Tibial nerve (tissue), 4 donors: ENCODE measurements at regions not wholly inside any gene's neighbourhood (a gene's known extent, or its start where the extent isn't known, plus 50 kb on each side); places are given as distances from the start of the nearest gene placed in this dataset.

ENCODE experiments used
- DNase-seq, 2 donors: peaks; one replicate each; pipeline ENCODE4 v3.0.0-alpha.2; 2019; ENCODE audit warnings: low spot score in 2 of 2
- H3K27ac ChIP-seq, 4 donors: fragments of 200-600 bp; sonication (generic) in 3 of 4; one replicate each; pipeline ENCODE4 v1.5.1; 2017 to 2019; ENCODE audit warnings: mild to moderate bottlenecking in 1 of 4
- H3K27me3 ChIP-seq, 2 donors: fragments of 200-600 bp; sonication (generic) in 1 of 2; one replicate each; pipeline versions ENCODE4 v1.5.1 to v1.6.0; 2017 to 2019
- H3K36me3 ChIP-seq, 3 donors: fragments of 200-600 bp; sonication (generic); one replicate each; pipeline ENCODE4 v1.5.1; 2018 to 2019
- H3K4me1 ChIP-seq, 4 donors: fragments of 200-600 bp; sonication (generic) in 3 of 4; one replicate each; pipeline ENCODE4 v1.5.1; 2017 to 2019
- H3K4me3 ChIP-seq, 4 donors: fragments of 200-600 bp; sonication (generic) in 3 of 4; one replicate each; pipeline ENCODE4 v1.5.1; 2017 to 2019; ENCODE audit warnings: mild to moderate bottlenecking in 1 of 4, moderate library complexity in 1 of 4
- H3K9me3 ChIP-seq, 4 donors: fragments of 200-600 bp; sonication (generic) in 3 of 4; one replicate each; pipeline ENCODE4 v1.5.1; 2017 to 2019
- CTCF ChIP-seq, 5 experiments: fragments of 200-600 bp in 3 of 5; fragments of 450-650 bp in 2 of 5; sonication (generic) in 3 of 5; IDR thresholded peaks; one replicate each; pipeline ENCODE4 v1.5.1; 2016 to 2019; ENCODE audit warnings: antibody characterized with exemption in 5 of 5, mild to moderate bottlenecking in 3 of 5, moderate library complexity in 2 of 5
- EP300 ChIP-seq, 2 donors: sonication (generic); formaldehyde crosslinking; IDR thresholded peaks; one replicate each; pipeline ENCODE4 v1.6.1; 2017; ENCODE audit warnings: antibody characterized with exemption in 2 of 2, mild to moderate bottlenecking in 1 of 2
- POLR2A ChIP-seq, 2 donors: fragments of 450-650 bp; IDR thresholded peaks; one replicate each; pipeline ENCODE4 v1.6.1; 2017; ENCODE audit warnings: antibody characterized with exemption in 2 of 2, mild to moderate bottlenecking in 2 of 2, moderate library complexity in 2 of 2
- WGBS, 2 donors: methylation state at CpG; one replicate each; pipeline ENCODE4 v1.1.5; 2018; 5-methylcytosine and 5-hydroxymethylcytosine counted together

- Histone ChIP-seq H3K9me3 (no peaks in the 10 kb centered on the region), H3K4me1 (peaks cover 0 to 12% (median 4%) of the 10 kb centered on the region in 4 donors), H3K36me3 (no peaks in the 10 kb centered on the region), H3K27me3 (no peaks in the 10 kb centered on the region), H3K27ac (no peak overlapping the region), H3K4me3 (no peak overlapping the region)
- TF ChIP-seq CTCF (IDR thresholded peaks at IDR 0.05) (no peak), POLR2A (IDR thresholded peaks at IDR 0.05) (no peak), EP300 (IDR thresholded peaks at IDR 0.05) (no peak)
- WGBS, 2 donors = 37 to 50% methylated on average over 18 of the region's 18 CpGs
- no peak for DNase-seq
Measured at GRCh38 chr9:85430659-85431338, 311.0 kb downstream of the AGTPBP1 start.

GRCh38 chr9:85428230-85428629 lies 313.5 kb downstream of the AGTPBP1 start:
- no peaks in the 10 kb centered on the region for H3K36me3 ChIP-seq
- DNase-seq = no peak
- no peak overlapping the region for H3K4me3 ChIP-seq
- TF ChIP-seq POLR2A (IDR thresholded peaks at IDR 0.05) (no peak), EP300 (IDR thresholded peaks at IDR 0.05) (no peak), CTCF (IDR thresholded peaks at IDR 0.05) (no peak)
- WGBS, 2 donors = 66 to 67% methylated on average over 6 of the region's 6 CpGs
- H3K27me3 ChIP-seq = no peaks in the 10 kb centered on the region
- H3K9me3 ChIP-seq = no peaks in the 10 kb centered on the region
- H3K4me1 ChIP-seq = peaks cover 0 to 12% (median 4%) of the 10 kb centered on the region in 4 donors
- no peak overlapping the region for H3K27ac ChIP-seq

GRCh38 chr9:85427772-85428171 lies 314.0 kb downstream of the AGTPBP1 start:
- Histone ChIP-seq H3K27ac (no peak overlapping the region), H3K27me3 (no peaks in the 10 kb centered on the region), H3K4me1 (peaks cover 0 to 12% (median 4%) of the 10 kb centered on the region in 4 donors), H3K9me3 (no peaks in the 10 kb centered on the region), H3K36me3 (no peaks in the 10 kb centered on the region), H3K4me3 (no peak overlapping the region)
- DNase-seq = no peak
- WGBS, 2 donors = 88 to 90% methylated on average over 8 of the region's 8 CpGs
- TF ChIP-seq EP300 (IDR thresholded peaks at IDR 0.05) = no peak
- no peak for TF ChIP-seq POLR2A (IDR thresholded peaks at IDR 0.05)
- no peak for TF ChIP-seq CTCF (IDR thresholded peaks at IDR 0.05)

- peaks cover 0 to 5% (median 0%) of the 10 kb centered on the region in 4 donors for H3K4me1 ChIP-seq
- H3K4me3 ChIP-seq = no peak overlapping the region
- peak; percentile 31 to 59 (median 48) for TF ChIP-seq CTCF (IDR thresholded peaks at IDR 0.05)
- peak in 1 of 2 donors; percentile 23 for TF ChIP-seq EP300 (IDR thresholded peaks at IDR 0.05)
- no peak for TF ChIP-seq POLR2A (IDR thresholded peaks at IDR 0.05)
- no peaks in the 10 kb centered on the region for H3K9me3 ChIP-seq
- H3K36me3 ChIP-seq = no peaks in the 10 kb centered on the region
- no peaks in the 10 kb centered on the region for H3K27me3 ChIP-seq
- H3K27ac ChIP-seq = no peak overlapping the region
- peak; percentile 43 to 63 for DNase-seq
- 11 to 14% methylated on average over 14 to 15 of the region's 15 CpGs for WGBS, 2 donors
Measured at GRCh38 chr9:85425153-85425611, 316.6 kb downstream of the AGTPBP1 start.

- Histone ChIP-seq H3K36me3 (no peaks in the 10 kb centered on the region), H3K4me3 (no peak overlapping the region), H3K27ac (no peak overlapping the region), H3K27me3 (no peaks in the 10 kb centered on the region), H3K4me1 (peaks cover 0 to 4% (median 0%) of the 10 kb centered on the region in 4 donors), H3K9me3 (no peaks in the 10 kb centered on the region)
- no peak for DNase-seq
- WGBS, 2 donors = 90 to 100% methylated on average over 1 of the region's 1 CpG
- TF ChIP-seq POLR2A (IDR thresholded peaks at IDR 0.05) = no peak
- no peak for TF ChIP-seq EP300 (IDR thresholded peaks at IDR 0.05)
Measured at GRCh38 chr9:85423422-85423821, 318.3 kb downstream of the AGTPBP1 start.
